NCI-H146 (cell line): ENCODE measurements at regions not wholly inside any gene's neighbourhood (a gene's known extent, or its start where the extent isn't known, plus 50 kb on each side); places are given as distances from the start of the nearest gene placed in this dataset.
A peak's percentile ranks its signal among the peaks of the same experiment; 100 is the strongest.

Experiments
- DNase-seq: peaks from one replicate; lab custom pipeline; 2025; lab: John Stamatoyannopoulos, UW

DNA sequence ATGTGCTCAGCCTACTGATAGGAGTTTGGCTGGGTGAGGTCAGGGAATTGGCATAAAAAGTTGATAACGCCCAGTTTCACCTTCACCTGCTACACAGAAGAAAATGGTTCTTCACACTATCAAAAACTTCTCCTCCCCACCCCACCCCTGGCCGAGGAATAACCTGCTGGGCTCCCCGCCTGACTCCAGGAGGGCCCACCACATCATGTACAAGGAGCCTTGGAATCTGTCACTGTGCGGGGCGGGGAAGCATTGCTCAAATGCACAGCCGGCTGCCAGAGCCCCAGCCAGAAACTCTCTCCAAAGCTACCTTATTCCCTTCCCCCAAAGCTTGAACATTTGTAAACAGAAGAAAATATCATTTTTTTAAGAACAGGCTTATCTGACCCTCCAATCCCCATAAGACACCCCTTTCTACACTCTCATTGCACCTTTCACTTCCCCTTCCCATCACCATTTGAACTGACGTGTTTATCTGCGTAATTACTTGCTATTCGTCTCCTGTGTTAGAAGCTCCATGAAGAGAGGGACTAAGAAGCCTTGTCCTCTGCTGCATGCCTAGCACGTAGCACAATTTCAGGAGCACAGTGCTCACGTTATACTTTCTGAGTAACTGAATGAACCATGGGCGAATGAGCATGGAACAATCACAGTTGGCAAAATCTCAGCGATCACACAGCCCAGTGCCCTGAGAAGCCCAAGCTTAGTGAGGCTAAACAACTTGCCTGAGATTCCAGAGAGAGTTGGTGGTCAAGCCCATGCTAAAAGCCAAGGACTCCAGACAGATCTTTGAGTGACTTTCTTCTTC lies 82.9 kb downstream of the HES1 start:
- no peak for DNase-seq

DNA sequence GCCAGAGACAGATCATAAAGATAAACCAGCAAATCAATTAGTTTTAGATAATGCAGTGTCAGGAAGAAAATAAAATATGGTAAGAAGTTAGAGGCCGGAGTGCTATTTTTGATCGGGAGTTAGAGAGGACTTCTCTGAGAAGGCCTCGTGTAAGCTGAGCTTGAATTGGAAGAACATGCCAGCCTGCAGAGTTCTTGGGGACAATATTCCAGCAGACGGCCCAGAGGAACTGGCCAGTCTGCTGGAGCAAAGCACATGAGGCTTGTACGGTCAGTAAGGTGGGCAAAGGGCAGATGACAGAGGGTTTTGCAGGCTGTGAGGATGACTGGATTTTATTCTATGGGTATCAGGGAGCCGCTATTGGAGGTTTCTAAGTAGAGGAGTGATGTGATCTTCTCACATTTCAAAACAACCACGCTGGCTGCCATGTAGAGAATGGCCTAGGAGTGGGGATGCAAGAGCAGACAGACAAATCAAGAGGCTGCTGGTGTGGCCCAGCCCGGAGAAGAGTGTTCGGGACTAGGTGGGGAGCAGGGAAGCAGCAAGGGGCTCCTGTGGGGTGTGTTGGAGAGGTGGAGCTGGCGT lies 84.0 kb downstream of the HES1 start:
- DNase-seq, result no peak

DNA sequence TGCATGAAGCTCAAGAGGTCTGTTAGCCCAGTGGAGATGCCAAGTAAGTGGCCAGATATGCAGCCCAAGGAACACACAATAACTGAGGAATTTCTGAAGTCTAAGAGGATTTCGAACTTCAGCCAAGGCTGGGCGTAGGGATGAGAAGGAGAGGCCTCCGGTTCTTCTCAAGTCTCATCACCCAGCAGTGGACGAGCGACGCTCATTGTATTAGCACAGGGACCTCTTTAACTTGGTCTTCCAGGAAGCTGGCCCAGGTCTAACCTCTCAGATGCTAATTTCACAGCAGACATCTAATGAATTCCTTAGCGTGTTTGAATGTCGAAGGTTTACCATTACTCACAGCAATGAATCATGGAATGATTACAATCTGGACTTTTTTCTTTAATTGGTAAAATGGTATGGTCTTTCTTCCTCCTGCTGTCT lies 85.0 kb downstream of the HES1 start:
- no peak for DNase-seq

DNA sequence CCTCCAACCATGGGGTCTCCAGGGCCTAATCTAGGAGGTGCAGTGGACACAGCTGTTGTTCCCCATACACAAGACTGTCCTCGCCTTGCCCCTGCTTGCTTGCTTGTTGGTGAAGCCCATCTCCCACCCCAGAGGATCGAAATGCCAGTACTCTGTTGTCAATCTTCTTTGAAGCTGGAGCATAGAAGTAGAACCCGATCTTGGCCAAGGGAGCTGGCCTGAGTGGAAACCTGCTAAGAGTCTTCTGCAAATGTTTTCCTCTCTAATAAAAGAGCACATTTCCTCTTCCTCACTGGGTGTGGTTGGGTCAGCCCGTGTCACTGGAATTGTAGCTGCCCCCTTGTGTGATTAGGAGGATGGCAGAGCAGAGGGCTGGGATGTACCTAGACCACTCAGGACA lies 85.4 kb downstream of the HES1 start:
- no peak for DNase-seq

DNA sequence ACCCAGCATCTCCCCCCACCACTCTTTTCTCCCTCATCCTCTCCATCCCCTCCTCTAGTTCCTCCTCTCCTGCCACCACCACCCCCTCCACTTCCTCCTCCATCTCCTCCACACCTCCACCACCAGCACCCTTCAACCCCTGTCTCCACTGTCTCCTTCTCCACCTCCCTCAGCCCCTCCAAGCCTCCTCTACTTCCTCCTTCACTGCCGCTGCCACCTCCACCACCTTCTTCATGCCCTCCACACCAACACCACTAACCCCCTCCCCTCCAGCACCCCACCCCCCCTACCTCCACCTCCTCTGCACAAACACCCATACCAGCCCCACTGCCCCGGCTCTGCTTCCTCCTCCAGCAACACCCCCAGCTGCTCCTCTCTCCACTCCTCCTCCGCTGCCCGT lies 88.0 kb downstream of the HES1 start:
- no peak for DNase-seq

DNA sequence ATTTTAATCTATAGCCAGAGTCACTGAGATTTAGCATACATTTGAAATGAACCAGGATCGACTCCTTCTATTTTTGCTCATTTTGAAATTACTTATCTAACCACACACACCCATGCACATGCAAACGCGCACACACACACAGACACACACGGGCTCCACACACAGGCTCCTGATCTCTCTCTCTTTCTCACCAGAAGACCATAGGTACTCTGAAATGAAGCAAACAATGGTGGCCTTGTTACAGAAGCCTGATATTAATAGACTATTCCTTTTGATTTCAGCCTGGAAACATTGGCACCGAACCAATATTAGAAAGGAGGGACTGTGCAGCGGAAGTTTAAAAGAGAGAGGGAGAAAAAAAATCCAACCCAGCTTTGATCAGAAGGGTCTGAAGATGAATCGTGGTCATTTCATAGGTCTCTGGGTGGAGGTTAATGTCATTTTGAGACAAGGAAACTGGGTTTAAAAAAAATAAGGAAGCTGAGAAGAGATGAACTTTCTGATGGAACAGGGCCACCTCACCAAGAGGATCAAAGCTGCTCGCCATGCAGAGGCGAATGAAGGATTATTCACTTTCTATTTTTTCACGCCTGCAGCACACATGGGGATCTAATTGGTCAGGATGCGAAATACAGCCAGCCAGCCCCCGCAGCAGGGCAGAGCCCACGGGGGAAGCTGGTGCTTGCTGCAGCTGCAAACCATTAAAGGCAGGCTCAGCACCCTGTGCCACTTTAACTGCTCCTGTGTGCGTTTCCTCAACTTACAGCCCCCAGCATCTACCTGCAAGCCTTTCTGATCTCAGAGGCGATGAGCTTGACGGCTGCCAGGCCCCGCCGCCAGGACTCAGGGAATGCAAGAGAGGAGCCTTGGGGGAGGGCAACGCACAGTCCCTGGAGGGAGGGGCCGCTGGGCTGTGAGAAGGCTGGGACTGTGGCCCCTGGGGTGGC lies 88.8 kb downstream of the HES1 start:
- no peak for DNase-seq

DNA sequence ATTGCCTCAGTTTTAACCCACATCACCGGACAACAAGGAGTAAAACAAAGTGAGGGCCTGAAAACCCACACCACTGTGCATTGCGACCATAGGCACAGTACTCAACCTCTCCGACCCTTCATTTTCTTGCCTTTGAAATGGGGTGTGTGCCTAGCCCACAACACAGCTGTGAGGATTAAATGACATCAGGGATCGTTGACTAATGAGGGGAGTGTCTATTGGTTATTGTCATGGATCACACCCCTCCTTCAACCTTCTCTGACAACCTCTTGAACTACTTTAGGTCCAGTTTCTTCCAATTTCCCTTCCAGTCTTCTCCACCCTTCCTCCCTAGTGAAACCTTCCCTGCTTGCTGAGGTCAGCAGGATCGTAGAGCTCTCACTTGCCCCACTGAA lies 89.5 kb downstream of the HES1 start:
- DNase-seq, result no peak

DNA sequence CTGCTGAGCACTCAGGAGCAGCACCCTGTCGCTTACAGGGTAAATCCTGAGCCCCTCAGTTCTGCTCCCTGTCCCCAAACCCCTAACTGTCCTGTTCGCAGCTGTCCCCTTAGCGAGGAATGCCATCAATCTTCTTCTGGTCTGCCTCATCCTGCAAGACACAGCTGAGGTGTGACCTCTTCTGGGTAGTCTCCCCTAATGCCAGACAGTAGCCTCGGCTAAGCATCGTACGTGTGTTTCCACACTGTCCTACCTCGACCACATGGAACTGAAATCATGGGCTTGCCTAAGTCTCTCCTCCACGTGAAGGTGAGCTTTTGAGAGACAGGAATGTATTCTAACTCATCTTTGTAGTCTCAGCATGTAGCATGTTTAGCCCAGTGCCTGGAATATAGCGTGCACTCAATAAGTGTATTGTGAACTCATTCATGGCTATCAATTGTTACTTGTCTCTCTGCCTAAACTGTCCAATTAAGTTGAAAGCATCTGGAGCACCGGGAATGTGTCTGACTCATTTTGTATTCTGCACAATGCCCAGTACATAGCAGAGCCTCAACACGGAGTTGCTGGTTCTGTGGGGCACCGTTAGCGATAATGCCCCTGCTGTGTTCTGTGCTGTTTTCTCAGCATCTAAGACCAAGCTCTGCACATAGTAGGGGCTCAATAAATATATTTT lies 90.2 kb downstream of the HES1 start:
- DNase-seq, result no peak

DNA sequence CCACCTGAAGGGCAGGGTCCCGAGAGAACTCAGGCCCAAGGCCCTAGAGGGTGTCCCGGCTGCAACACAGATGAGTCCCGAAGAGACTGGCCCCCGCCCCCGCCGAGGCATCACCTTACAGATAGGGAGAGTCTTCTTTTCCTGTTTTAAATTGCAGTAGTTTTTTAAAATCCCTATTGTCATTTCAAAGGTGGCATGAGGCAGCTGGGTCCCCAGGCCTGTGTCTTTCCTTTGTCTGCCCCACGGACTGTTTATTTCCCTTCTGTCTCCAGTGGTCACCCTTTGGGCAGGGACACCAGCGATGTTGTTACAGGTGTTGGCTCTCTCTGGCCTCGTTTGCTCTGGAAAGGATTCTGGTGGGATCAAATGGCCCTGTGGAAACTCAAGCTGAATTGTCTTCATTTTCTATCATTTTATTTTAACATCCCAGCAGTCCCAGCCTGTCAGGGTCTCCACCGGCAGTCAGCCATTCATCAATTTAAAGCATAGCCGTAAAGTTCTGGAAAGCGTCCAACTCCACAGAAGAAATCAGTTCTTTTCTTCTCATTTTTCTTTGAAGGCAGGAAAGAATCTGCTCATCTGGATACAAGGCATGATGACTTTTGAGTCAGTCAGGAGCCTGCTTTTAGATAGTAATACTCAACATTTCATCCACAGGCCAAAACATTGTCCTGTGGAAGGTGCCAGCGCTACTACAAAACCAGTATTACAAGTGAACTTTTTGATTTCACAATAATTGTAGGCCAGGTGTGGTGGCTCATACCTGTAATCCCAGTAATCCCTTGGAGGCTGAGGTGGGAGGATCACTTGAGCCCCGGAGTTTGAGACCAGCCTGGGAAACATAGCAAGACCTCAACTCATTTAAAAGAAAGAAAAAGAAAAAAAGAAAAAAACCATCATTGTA lies 96.2 kb downstream of the HES1 start:
- peak; percentile 43 for DNase-seq

DNA sequence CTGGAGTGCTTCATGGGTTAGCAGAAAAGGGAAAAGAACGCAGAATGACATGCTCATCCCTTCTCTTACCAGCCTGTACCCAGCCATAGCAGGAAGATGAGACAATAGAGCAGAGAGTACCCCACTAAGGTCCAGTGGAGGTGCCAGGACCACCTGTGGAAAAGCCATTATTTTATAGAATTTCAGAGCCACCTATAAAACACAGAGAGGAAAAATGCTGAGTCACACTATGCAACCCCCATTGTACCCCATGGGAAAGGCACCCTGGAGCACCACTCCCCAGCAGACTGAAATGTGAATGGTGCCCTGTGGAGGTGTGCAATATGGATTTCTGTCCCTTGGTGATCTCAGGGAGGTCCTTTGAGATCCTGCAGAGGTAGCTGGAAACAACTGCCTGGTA lies 97.2 kb downstream of the HES1 start:
- DNase-seq, result no peak

DNA sequence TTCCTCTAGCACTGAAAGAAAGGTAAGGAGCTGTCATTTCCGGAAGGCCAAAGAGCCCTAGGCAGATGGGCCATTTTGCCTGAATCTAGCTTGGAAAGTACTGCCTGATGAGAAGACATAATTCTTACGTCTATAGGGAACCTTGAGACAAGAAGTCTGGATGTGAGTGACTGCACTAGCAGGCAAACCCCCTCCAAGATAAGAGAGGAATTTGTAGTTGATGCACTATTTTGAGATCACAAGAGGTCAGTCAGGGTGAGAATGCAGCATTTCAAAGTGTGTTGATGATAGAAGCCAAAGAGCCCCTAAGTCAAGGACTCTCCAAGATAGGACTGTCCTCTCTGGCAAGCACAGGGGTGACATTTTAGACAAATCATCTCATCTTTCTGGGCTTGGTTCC lies 99.2 kb downstream of the HES1 start:
- DNase-seq, result no peak

DNA sequence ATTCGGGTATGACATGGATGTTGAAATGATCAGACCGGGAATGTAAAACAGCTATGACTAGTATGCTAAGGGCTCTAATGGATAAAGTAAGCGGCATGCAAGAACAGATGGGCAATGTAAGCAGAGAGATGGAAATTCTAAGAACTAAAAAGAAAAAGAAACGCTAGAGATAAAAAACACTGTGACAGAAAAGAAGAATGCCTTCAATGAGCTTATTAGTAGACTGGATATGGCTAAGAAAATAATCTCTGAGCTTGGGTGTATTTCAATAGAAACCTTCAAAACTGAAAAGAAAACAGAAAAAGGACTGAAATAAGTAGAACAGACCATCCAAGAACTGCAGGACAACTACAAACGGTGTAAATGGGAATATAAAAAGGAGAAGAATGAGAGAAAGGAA lies 101.2 kb downstream of the HES1 start:
- DNase-seq, result no peak

DNA sequence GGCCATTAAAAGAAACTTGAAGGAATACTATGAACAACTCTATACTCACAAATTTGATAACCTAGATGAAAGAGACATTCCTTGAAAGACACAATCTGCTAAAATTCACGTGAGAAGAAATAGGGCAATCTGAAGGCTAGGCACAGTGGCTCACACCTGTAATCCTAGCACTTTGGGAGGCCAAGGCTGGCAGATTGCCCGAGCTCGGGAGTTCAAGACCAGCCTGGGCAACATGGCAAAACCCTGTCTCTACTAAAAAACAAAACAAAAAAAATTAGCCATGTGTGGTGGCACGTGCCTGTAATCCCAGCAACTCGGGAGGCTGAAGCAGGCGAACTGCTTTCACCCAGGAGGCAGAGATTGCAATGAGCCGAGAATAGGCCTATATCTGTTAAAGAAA lies 104.8 kb downstream of the HES1 start:
- no peak for DNase-seq

DNA sequence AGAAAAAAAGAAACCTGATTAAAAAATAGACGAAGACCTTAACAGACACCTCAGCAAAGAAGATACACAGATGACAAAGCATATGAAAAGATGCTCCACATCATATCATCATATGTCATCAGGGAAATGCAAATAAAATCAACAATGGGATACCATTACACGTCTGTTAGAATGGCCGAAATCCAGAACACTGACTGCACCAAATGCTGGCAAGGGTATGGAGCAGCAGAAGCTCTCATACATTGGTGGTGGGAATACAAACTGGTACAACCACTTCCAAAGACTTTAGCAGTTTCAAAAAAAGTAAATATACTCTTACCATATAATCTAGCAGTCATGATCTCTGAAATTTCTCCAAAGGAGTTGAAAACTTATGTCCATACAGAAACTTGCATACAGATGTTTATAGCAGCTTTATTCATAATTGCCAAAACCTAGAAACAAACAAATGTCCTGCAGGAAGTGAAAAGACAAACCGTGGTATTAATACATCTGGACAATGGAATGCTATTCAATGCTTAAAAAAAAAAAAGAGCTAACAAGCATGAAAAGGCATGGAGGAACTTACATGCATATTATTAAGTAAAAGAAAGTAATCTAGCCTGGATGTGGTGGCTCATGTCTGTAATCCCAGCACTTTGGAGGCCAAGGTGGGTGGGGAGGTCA lies 107.4 kb downstream of the HES1 start:
- DNase-seq, result no peak

DNA sequence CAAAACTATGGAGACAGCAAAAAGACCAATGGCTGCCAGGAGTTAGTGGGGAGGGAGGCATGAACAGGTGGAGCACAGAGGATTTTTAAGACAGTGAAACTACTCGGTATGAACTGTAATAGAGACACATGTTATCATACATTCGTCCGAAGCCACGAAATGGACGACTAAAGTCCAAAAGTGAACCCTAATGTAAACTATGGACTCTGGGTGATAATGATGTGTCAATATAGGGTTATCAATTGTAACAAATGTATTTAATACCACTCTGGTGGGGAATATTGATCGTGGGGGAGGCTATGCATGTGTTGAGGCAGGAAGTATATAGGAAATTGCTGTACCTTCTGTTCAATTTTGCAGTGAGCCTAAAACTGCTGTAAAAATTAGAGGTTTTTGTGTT lies 107.0 kb downstream of the CPN2 start:
- peak; percentile 68 for DNase-seq

DNA sequence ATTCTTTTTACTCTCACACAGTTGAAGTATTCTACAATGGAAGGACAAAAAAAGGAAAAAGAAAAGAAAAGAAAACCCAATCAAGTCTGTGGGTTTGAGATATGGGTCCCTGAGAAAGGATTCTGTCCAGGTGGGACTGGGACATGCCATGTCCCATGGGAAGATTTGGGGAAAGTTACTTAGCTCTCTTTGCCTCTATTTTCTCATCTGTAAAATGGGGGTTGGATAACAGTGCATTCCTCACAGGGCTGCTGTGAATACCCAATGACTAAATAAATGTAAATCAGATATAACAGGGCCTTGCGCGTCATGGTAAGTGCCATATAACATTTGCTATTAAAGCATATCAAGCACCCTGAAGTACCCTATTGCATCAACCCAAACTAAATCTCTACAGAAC lies 105.7 kb downstream of the CPN2 start:
- DNase-seq, result no peak

DNA sequence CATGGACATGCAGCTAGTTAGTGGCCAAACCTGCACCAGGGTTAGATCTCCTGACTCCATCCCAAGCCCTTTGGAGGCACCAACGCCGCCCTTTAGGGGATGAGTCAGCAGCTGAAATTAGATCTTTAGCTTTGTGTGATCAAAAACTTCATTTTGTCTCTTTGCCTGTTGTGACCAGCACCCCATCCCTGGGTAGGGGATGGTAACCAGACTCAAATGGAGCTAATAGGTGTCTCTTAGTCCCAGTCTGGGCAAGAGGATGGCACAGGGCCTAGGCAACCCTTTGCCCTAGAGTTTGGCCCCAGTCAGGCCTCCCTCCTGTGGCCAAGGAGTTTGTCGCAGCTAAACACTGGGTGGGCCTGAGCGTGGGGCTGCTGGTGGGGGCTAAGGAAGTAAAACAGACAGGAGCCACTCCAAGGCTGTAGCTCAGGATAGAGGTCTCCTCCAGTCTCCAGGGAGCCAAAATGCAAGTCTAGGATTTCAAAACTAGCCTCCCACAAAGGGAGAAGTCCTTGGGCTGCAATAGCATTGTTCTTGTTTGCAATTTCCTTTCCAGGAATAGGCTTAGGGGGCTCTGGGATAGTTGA lies 105.1 kb downstream of the CPN2 start:
- DNase-seq, result no peak

DNA sequence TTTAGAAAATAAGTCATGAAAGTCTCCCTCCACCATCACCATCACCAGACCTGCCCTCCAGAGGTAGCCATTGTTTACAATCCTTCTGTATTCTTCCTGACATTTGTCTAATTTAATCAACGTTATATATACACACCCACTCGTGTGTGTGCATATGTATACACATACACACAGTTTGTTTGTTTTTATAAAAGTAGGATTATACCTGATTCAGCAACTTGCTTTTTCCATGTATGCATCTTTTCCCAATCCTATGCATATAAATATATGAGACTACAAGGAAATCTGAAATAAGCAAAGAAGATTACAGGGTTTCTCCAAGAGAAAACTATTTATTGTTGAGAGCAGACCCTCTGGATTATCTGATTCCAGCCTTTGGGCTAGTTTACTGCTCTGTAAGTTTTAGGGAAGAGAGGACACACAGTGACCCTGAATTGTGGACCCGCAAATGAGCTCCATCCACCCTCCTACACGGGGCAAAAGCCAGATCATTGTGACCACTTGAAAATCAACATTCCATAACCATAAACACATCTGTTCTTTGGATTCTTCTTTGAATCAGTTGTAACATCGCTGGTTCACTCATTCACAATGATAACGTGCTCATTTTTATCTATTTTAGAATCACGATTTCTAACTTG lies 104.3 kb downstream of the CPN2 start:
- no peak for DNase-seq

DNA sequence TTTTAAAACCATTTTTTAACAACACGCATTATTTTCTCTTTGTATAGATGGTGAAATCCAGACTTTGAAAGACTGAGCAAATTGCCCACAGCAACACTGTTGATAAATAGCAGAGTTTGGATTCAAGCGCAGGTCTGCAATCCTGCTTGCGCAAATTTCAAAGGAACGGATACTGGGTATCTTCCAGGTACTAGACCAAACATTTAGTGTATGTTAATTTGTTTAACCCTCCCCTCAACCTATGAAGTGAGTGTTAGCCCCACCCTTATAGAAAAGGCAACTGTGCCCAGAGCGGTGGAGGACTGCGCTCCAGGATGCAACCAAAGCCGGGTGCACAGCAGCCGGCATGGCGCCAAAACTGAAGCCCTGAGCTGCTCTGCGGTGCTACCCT lies 103.8 kb downstream of the CPN2 start:
- DNase-seq, result no peak
